H1 (cell line): ENCODE measurements at regions not wholly inside any gene's neighbourhood (a gene's known extent, or its start where the extent isn't known, plus 50 kb on each side); places are given as distances from the start of the nearest gene placed in this dataset.

ENCODE experiments used
- CHD1 ChIP-seq: IDR thresholded peaks from 2 replicates; pipeline ENCODE4 v1.6.1; 2012; ENCODE audit warnings: low read depth, low read length, improper control_type of control experiment
- JUN ChIP-seq: IDR thresholded peaks from 2 replicates; pipeline ENCODE4 v1.6.1; 2011; ENCODE audit warnings: low read depth, mild to moderate bottlenecking, improper control_type of control experiment, low read length
- TBP ChIP-seq: IDR thresholded peaks from 2 replicates; pipeline ENCODE4 v1.6.1; 2011; ENCODE audit warnings: low read depth, low read length, improper control_type of control experiment

DNA sequence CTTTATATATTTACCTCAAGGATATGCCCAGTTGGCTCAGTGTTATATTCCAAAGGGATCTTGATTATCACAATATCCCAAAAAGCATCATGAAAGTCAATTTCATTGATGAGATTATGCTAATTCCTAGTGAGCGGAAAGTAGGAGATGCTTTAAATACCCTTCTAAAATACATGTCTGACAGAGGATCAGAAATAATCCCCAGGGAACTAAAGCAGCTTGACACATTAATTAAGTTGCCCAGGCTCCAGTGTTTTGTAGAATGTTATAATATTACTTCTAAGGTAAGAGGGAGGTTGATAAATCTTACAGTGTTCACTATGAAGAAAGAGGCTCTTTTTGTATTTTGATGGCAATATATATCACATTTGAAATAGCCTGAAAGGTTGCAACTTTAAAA is 767.5 kb upstream of the ROBO1 start (continued):
- TF ChIP-seq TBP (no peak), CHD1 (no peak), JUN (no peak)
